ENCODE measurements at regions not wholly inside any gene's neighbourhood (a gene's known extent, or its start where the extent isn't known, plus 50 kb on each side); places are given as distances from the start of the nearest gene placed in this dataset.

GRCh38 chr5:52419357-52419756, 368.4 kb upstream of the ITGA1 start:
- no peak for DNase-seq

- DNase-seq, result no peak
These were observed 360.1 kb upstream of the ITGA1 start for GRCh38 chr5:52427615-52428014.

GRCh38 chr5:52428977-52429489, 358.7 kb upstream of the ITGA1 start:
- DNase-seq, result no peak

GRCh38 chr5:52441768-52442167, 345.9 kb upstream of the ITGA1 start:
- DNase-seq, result no peak

- DNase-seq, result no peak
These were observed 344.5 kb upstream of the ITGA1 start for GRCh38 chr5:52443187-52443586.

- DNase-seq, result no peak
These were observed 339.6 kb upstream of the ITGA1 start for GRCh38 chr5:52448111-52448510.

- DNase-seq, result no peak
These were observed 338.2 kb upstream of the ITGA1 start for GRCh38 chr5:52449516-52449915.

- no peak for DNase-seq
These were observed 335.6 kb upstream of the ITGA1 start for GRCh38 chr5:52452098-52452497.

- DNase-seq, result no peak
These were observed 334.5 kb upstream of the ITGA1 start for GRCh38 chr5:52453176-52453575.

GRCh38 chr5:52455920-52456319, 331.8 kb upstream of the ITGA1 start:
- no peak for DNase-seq

GRCh38 chr5:52457810-52458209, 329.9 kb upstream of the ITGA1 start:
- no peak for DNase-seq

- no peak for DNase-seq
These were observed 321.6 kb upstream of the ITGA1 start for GRCh38 chr5:52466113-52466512.

- DNase-seq, result no peak
These were observed 320.8 kb upstream of the ITGA1 start for GRCh38 chr5:52466749-52467520.

- no peak for DNase-seq
These were observed 318.7 kb upstream of the ITGA1 start for GRCh38 chr5:52468976-52469375.

- DNase-seq, result peak; percentile 45
These were observed 318.3 kb upstream of the ITGA1 start for GRCh38 chr5:52469420-52469819.

GRCh38 chr5:52469835-52470234, 317.9 kb upstream of the ITGA1 start:
- peak; percentile 6 for DNase-seq

GRCh38 chr5:52476346-52476745, 311.4 kb upstream of the ITGA1 start:
- DNase-seq, result no peak

- DNase-seq, result no peak
These were observed 306.5 kb upstream of the ITGA1 start for GRCh38 chr5:52481201-52481600.

GRCh38 chr5:52481851-52482250, 305.9 kb upstream of the ITGA1 start:
- no peak for DNase-seq

GRCh38 chr5:52491071-52491787, 296.5 kb upstream of the ITGA1 start:
- DNase-seq, result no peak

GRCh38 chr5:52491818-52492217, 295.9 kb upstream of the ITGA1 start:
- DNase-seq, result no peak

- DNase-seq, result no peak
These were observed 290.5 kb upstream of the ITGA1 start for GRCh38 chr5:52497133-52497693.

- DNase-seq, result no peak
These were observed 289.1 kb upstream of the ITGA1 start for GRCh38 chr5:52498607-52499006.

GRCh38 chr5:52502460-52502999, 285.2 kb upstream of the ITGA1 start:
- no peak for DNase-seq
